Islet of Langerhans (tissue), 1 donor: ENCODE measurements at regions not wholly inside any gene's neighbourhood (a gene's known extent, or its start where the extent isn't known, plus 50 kb on each side); places are given as distances from the start of the nearest gene placed in this dataset.
A peak's percentile ranks its signal among the peaks of the same experiment; 100 is the strongest.

Experiments
- FAIRE-seq: peaks from one replicate; lab custom pipeline; 2011; peaks lifted over from hg19 to GRCh38; lab: Jason Lieb, UNC

- peak; percentile 45 for FAIRE-seq
Measured at GRCh38 chr1:68331117-68331865, 99.0 kb upstream of the WLS start.

DNA sequence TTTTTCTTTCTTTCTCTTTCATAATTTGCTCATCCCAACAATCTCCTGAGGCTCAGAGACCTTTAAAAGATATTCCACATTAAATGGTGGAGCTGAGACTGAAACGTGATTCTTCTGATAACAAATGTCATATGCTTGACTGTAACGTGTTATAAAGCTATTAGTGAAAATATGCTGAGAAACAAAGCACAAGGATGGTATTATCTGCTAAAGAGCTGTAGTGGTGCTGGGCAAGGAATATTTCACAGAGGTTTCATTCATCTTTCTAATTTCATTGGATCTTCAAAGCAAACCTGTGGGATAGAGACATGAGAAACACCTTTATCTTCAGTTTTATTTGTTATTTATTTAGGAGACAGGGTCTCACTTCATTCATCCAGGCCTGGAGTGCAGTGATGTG is 98.1 kb upstream of the WLS start:
- FAIRE-seq: no peak

GRCh38 chr1:68329096-68329835 is 96.9 kb upstream of the WLS start:
- no peak for FAIRE-seq

GRCh38 chr1:68328490-68328889 is 96.2 kb upstream of the WLS start:
- FAIRE-seq: no peak

- FAIRE-seq: no peak
Measured at GRCh38 chr1:68327414-68327813, 95.1 kb upstream of the WLS start.

GRCh38 chr1:68326481-68326880 is 94.2 kb upstream of the WLS start:
- no peak for FAIRE-seq

DNA sequence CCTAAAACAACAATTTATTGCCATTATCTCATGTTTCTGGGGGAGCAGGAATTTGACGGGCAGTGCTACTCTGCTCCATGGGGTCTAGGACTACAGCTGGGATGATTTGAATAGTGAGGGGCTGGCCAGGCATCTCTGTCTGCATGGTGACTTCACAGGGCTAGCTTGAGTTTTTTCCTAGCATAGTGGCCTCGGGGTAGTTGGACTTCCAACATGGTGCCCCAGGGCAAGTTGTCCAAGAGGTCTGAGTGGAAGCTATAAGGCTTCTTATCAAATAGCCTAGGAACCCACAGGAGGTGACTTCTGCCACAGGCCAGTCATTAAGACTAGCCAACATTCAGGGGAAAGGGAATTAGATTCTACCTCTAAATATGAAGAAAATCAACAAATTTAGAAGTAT is 92.0 kb upstream of the WLS start:
- FAIRE-seq: no peak

DNA sequence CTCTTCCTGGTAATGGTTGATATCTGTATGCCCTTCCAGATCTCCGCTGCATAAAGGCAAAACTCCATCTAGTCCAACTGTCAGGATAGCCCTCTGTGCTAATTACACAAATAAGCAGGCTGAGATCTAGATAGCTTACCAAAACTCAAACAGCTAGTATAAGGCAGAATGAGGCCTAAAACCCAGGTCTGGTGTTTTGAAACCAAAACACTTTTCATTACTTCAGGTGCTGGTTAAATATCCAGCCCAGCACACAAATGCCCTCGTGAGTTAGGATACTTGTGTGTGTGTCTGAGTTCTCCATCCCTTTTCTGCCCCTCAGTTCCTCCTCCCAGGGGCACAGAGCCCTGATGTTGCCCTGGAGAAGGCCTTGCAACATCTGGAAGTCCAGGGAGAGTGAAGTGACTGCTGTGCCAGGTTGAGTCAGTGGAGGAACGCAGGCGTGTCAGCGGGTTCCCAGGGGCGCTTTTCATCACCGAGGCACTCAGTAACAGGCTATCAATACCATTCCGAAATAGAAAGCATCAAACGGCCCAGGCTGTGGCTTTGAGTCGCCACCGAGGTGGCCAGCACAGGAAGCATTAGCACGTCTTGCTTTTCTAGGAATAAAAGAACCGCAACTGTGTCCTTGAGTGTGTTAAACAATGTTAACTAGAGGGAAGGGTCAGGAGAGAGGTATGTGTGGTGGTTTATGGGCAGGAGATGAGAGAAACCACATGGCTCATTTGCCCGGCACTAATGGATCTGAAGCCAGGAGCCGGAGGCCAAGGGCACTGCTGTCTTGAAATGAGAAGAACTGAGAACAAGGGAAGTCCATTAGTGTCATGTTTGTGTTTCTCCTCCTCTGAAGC is 90.7 kb upstream of the WLS start:
- no peak for FAIRE-seq

DNA sequence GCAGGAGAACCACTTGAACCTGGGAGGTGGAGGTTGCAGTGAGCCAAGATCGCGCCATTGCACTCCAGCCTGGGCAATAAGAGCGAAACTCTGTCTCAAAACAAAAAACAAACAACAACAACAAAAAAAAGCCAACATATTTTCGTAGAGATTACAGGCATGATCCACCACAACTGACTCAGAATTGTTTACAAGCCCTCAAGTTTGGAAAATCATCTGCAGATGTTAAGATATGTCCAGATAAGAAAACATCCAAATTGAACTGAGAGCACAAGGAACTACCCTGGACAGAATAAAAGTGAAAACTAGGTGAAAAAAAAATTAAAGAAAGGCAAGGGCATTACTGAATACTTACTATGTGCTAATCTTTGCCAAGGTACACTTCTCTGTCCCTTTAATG is 89.8 kb upstream of the WLS start:
- FAIRE-seq: no peak

- FAIRE-seq: no peak
Measured at GRCh38 chr1:68321084-68321685, 88.9 kb upstream of the WLS start.

DNA sequence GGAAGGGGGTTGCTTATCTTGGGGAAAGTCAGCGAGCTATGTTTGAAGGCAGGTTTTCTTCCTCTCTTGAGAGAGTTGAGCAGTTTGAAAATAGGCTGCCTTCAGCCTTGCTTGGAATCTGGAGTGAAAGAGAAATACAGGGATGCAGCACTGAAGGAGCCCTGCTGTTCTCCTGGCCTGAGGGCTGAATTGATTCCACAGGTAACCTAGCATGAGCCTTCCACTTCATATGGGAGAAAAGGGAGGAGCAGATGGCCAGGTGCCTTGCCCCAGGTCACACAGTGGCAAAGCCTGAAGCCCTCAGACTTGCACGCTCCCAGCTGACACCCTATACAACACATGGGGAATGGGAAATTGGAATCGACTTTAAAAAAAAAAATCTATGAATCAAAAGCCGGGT is 88.0 kb upstream of the WLS start:
- FAIRE-seq: no peak

DNA sequence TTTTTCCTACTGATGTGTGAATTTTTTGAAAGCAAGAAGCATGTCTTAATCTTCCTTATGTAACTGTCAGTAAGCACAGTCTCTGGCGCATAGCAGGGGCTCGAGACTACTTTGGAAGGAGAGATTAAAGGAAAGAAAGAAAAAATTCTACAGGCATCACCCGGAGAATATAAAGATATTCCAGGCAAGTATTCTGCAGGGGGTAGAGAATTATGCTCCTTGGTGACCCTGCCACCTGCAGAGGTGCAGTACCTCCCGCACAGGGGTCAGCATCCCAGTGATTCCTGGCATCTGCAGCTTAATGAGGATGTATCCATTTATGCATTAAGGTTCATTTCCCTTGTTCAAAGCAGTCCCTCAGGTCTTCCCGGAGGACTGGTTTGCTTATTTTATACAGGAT is 87.6 kb upstream of the WLS start:
- no peak for FAIRE-seq

DNA sequence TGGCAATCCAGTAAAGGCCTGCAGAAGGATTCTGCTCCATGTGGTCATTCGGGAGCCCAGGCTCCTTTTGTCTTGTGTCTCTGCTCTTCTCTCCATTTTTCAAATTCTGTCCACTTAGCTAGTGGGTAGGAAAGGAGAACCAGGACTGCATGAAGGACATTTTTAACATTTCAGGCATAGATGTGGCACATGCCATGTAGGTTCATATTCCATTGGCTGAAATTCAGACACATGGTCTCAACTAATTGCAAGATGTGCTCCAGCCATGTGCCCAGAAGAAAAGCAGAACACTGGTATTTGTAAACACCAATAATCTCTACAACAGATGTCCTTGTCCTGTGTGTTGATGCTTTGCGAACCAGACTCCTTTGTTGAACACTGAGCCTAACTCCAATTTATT is 85.2 kb upstream of the WLS start:
- no peak for FAIRE-seq

GRCh38 chr1:68314151-68314780 is 81.9 kb upstream of the WLS start:
- FAIRE-seq: no peak

GRCh38 chr1:68313735-68314134 is 81.4 kb upstream of the WLS start:
- FAIRE-seq: no peak

GRCh38 chr1:68308034-68308433 is 75.7 kb upstream of the WLS start:
- FAIRE-seq: no peak

GRCh38 chr1:68307378-68307787 is 75.1 kb upstream of the WLS start:
- FAIRE-seq: no peak

DNA sequence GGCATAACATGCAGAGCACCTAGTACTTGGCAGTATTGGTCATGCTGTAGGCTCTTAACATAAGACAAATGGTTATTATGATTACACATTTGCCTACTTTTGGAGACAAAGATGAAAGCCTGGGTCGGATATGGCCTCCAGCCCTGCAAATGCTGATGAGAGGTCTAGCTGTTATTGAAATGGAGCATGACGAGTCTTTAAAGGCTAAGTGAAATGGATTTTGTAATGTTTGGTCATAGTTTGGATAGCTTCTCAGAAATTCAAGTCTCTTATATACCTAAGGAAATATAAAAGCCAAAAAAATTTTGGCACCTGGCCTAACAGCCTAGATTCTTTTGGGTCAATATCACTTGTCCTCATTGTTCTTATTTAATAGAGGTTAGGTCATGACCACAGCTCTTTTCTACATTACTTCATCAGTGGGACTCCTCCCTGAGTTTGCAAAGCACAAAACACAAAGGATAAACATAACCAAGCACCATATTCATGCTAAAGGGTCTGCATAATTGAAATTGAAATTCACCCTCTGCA is 69.2 kb upstream of the WLS start:
- FAIRE-seq: no peak

DNA sequence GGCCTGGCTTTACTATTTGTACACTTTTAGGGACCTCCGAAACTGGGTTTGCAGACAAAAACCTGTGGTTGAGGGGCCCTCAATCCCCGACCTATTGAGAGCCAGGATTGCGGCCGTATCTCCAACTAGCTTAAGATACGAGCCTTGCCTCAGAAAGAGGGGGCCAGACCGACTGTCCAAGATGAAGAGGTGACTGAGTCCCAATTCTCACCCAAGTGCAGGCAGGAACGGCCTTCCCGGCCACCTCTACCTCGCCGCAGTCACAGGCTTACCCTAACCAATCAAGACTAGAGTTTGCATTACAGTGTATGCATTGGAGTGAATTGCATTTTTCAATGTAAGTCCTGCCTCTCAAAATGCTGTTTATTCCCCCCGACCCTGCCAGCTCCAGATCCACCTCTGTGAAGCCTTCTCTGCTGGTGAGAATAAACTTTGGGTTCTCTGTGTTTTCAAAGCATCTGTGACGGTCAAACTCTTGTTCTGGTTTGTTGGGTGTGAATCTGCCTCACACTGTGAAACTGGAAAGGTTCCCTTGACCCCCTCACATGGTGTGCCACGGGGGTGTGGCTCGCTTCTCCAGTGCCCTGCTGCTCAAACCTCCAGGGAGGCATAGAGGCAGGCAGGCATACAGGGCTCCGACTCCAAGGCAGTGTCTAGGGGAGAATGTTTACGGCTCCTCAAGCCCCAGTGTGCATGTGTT is 62.2 kb upstream of the WLS start:
- FAIRE-seq: no peak

DNA sequence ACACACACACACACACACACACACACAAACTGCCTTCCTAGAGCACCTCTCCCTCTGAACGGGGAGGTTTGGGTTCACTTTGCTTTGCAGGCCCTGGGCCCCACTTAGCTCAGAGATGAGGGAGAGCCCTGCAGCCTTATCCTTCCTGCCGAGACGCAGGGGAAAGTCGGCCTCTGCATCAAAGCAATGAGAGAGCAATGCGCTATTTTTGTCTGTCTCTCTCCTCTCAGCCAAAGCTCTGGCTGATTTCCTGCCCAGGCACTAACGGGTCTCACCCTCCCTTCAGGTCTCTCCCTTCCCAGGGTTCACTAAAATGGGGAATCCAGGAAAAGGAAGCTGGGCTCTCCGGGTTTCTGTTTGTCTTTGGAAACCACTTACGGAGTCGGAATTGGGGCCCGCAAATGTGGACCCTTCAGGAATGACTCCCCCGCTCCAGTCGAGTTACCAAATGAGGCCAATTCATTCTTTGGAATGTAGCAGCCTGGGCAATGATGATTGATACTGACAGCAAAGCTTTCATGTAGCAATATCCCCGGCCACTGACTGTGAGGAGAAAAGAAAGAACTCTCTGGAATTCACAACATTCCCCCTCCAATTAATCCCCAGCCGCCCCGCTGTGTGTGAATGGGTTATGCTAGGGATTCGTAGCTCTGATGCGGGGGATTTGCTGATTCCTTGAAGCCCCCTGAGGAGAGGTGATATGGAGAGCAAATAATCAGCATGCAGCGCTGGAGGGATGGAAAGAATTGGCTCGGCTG is 61.5 kb upstream of the WLS start:
- FAIRE-seq: no peak

DNA sequence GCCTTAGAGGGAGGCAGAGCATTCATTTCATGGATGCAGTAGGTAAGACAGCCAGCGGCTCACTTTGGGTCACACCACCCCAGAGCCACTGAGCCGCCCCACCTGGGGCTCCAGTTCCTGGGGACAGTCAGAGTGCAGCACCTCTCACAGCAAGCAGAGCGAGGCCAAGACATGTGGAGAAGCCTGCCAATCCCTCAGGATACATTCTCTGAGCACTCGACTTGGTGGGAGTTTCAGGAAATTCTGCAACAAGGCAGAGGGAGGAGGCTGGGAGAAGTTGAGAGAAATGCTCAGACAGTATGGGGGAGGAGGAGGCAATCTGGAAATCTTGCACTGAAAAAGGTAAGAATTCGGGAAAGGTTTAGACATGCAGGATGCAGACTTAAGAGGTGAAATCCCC is 60.8 kb upstream of the WLS start:
- no peak for FAIRE-seq
